Renal cortex interstitium (tissue), 11 donors: ENCODE measurements at regions not wholly inside any gene's neighbourhood (a gene's known extent, or its start where the extent isn't known, plus 50 kb on each side); places are given as distances from the start of the nearest gene placed in this dataset.
"Not testable (repeated sequence)": the region's sequence is repeated elsewhere in the genome, so short reads cannot be mapped to it uniquely, and the experiment has no call there.

Experiments used
- DNase-seq, 11 donors: peaks; one replicate each; pipeline ENCODE4 v3.0.0-alpha.2; 2013; ENCODE audit warnings: low read depth in 9 of 11, low spot score in 4 of 11; ENCODE audit errors: extremely low read depth in 1 of 11

DNA sequence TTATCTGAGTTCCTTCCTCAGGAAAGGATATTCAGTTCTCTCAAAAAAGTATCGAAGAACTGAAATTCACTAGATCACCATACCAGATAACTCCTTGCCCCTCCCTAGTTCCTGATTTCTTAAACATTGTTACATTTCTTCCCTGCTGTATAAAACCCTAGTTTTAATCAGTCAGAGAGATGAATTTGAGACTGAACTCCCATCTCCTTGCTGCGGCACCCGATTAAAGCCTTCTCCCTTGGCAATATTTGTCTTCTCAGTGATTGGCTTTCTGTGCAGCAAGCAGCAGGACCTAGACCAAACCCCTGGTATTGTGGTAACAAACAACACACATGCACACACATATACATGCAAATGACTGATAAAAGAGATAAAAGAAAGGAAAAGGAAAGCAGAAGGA is 1364.6 kb upstream of the GJE1 start:
- DNase-seq: no peak

DNA sequence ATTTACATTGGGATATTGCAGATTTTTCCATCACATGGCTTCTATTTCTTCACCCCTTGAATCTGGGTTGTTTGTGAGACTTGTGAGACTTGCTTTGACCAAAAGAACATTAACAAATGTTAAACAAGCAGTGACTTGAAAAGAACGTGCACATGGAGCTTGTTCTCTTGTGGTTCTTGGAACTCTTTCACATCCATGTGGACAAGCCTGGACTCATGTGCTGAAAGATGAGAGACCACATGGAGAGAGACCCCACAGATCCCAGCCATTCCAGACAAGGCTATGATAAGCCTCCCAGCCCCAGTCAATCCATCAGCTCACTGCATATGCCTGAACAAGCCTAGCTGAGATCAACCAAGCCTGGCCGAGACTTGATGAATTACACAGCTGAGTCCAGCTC is 1365.7 kb upstream of the GJE1 start:
- no peak for DNase-seq

DNA sequence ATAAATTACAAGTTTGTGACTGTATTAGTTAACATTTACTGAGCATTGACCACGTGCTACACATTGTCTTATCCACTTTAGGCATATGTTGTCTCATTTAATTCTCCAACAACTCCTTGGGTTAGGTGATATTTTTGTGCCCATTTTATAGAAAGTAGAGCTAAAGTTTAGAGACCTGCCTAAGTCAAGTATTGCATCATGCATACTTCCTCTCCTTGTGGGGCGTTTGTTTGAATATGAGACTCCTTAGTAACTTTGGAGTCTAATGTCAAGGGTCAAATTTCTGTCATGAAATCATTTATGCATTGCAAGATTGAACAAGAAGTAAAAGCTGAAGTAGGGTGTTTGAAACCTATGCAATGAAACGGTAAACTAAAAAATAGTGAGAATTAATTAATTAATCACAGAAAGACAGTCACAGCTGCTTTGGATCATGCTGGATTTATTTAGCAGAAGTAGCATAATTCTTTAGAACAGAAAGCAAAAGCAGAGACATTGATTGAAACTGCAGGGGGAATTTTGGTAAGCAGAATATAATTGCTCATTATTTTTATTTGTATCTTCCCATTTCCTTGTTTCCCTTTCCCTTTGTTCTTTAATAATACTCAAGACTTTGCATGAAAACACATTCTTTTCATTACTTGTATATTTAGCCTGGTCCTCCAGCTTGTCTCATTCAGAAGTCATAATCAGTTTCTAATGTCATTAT is 1374.4 kb upstream of the GJE1 start:
- DNase-seq: no peak

DNA sequence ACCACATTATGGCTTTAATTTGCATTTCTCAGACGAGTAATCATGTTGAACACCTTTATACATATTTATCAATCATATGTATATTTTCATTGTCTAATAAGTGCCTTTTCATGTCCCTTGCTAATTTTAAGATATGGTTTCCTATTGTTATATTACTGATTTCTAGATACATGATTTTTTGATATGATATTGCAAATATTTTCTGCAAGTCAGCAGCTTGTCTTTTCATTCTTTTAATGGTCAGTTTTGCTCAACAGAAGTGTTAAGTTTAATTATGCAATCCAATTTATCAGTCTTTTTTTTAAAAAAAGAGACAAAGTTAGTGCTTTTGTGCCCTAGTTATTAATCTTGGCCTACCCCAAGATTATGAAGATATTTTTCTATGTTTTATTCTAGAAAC is 1377.8 kb upstream of the CITED2 start:
- DNase-seq: no peak

DNA sequence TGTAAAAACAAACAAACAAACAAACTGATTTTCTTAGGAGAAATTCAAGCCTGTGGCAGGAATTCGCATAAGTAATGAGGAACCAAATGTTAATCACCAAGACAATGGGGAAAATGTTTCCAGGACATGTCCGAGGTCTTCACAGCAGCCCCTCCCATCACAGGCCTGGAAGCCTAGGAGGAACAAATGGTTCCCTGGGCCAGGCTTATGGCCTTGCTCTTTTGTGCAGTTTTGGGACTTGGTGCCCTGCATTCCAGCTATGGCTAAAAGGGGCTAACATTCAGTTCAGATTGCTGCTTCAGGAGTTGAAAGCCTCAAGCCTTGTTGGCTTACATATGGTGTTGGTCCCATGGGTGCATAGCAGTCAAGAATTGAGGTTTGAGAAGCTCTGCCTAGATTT is 1372.7 kb upstream of the CITED2 start:
- no peak for DNase-seq

DNA sequence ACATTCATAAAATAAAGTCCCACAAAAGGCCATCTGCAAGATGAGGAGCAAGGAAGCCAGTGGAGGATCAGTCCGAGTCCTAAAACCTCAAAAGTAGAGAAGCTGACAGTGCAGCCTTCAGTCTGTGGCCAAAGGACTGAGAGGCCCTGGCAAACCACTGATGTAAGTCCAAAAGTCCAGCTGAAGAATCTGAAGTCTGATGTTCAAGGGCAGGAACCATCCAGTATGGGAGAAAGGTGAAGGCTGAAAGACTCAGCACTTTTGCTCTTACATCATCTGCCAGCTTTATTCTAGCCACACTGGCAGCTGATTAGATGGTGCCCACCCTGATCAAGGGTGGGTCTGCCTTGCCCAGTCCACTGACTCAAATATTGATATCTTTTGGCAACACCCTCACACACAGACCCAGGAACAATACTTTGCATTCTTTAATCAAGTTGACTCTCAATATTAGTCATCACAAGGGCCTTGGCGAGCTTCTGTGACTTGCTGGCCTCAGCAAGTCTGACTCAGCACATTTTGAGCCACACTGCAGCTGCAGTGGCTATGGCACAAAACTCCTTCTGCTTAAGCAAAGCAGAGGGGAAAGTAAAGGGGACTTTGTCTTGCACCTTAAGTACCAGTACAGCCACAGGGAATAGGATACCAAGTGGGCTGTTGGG is 1370.3 kb upstream of the CITED2 start:
- DNase-seq: no peak

DNA sequence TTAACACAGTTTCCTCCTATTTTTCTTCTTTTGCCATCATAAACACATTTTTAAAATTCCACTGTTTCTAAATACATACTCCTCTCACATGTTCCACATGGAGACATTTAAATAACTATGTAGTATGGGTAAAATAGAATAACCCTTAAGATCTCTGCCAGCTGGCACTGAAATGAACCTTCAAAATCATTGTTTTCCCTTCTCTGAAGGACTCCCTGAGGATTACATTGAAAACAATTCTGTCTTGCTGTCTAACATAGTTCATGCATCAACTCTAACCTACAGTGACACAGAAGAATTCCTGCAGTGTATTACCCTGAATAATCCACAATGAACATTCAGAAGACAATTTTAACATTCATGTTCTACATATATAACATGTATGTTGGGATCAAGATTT is 1361.8 kb upstream of the CITED2 start:
- peak in 2 of 11 donors; percentile 5 to 25 for DNase-seq

DNA sequence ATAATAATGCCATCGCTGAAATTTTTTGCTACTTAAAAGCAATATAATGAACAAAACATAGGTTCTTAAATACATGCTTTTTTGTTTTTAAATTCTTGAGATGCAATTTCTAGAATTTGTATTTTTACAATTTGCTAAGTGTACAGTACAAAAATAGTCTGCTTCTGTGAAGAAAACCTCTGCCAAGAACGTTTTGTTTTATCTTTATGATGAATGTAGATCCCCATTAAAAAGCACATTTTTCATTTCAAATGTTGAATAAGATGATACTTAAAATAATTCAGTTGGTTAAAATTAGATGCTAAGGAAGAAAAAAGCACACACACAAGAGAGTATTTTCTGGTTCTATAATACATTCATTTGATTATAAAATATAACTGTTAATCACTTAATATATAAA is 1358.5 kb upstream of the CITED2 start:
- no peak for DNase-seq

DNA sequence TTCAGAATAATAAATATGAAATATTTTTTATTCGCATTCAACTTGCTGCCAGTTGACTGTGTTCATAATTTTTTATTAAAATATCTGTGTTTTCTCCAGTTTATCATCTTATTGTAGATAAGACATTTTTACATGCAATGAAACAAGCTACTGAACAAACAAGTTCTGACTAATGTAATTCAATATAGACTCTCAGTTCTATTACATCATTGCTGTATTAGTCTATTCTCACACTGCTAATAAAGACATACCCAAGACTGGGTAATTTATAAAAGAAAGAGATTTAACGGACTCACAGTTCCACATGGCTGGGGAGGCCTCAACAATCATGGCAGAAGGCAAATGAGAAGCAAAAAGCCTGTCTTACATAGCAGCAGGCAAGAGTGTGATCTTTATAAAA is 1357.7 kb upstream of the CITED2 start:
- no peak for DNase-seq

DNA sequence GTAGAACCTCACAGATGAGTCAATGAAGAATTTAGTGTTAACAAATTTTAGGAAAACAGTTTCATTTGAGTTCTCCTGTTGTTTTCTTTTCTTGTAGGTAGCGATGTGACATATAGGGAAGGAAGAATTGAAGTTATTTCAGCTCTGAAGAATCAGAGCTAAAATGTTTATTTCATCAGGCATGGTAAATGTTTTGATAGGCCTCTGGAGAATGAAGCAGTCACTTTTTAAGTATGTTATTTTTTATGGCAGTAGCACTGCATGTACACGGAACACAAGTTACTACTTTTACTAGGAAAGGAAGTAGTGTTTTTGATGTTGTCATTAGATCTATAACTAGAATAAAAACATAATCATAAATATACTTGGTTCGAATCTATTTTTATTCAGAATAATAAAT is 1357.3 kb upstream of the CITED2 start:
- no peak for DNase-seq

DNA sequence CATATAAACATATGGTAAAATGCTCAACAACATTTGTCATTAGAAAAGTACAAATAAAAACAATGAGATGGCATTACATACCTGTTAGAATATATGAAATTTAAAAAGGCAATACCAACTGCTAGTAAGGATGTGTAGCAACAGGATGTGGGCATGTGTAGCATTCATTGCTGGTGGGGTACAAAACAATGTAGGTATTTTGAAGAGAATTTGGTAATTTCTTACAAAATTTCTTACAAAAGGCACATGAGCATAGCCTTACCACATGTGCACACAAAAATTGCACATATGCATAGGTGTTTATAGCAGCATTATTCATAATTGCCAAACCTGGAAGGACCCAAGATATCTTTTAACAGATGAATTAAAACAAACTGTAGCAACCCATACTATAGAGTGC is 1355.1 kb upstream of the CITED2 start:
- no peak for DNase-seq

DNA sequence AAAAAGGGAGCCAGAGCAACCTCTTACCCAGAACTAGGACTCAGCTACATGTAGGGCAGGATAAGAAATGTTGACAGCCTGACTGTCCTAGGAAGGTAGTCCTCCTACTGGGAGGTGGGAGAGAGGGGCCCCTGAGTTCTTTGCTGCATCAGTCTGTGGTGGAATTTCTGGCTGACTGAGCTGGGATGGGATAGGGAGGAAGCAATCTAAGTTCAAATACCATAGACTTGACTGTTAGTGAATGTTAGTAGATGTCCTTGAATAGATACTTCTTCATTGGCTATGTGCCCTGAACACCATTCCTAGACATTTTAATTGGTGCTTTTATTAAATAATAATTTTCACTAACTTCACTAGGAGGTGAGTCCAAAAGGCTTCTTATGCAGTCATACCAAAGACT is 1343.6 kb upstream of the CITED2 start:
- no peak for DNase-seq

DNA sequence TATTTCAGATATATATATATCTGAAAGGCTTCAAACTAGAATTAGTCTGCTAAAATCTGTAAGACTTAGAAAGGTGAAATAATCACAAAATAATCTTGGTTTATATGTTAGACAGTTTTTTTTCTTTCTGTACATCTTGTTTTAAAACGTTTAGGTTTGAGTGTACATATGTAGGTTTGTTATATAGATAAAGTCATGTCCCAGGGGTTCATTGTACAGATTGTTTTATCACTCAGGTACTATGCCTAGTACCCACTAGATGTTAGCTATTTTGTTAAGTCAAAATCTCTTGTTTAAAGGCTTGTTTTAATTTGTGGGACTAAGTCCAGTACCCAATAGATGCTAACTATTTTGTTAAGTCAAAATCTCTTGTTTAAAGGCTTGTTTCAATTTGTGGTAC is 1339.0 kb upstream of the CITED2 start:
- no peak for DNase-seq

DNA sequence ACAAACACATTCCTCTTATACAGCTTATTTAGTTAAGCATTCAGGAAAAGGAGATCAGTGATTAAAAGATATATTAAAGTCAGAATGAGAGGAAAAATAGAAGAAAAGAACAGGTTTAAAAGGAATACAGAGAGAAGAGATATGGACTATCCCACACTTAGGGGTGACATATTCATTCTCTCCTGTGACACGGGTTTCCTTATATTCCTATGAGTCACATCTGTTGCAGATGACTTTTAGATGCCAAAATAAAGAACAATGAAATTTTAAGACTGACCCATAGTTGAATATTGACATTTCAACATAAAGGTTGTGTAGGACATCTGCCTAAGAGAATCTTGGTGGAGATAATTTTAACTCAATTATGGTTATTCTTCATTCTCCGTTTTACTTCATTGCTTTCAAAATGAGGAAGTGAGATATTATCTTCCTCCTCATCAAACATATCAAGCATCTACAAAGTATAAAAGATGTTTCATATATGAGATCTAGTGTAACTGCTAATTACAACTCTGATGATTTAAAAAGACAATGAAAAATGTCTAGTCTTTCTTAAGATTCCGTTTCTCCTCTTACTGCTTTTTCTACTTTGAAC is 1336.7 kb upstream of the CITED2 start:
- no peak for DNase-seq

DNA sequence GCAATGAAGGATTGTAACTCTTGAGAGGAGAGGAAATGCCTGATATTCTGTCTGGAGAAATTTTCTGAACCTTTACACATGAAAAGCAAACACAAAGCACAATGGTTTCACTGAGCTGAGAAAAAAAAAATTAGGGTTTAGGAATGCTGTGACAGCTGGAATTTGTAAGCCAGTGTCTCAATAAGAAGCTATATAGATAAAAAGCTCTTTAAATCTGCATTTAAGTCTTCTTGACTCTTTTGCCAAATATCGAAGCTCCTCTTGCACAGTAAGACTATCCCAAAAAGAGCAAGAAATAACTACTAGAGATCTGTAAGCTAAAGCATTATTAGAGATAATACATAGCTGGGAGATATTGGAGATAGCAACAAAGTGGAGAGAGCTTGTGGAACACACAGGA is 1334.0 kb upstream of the CITED2 start:
- no peak for DNase-seq

DNA sequence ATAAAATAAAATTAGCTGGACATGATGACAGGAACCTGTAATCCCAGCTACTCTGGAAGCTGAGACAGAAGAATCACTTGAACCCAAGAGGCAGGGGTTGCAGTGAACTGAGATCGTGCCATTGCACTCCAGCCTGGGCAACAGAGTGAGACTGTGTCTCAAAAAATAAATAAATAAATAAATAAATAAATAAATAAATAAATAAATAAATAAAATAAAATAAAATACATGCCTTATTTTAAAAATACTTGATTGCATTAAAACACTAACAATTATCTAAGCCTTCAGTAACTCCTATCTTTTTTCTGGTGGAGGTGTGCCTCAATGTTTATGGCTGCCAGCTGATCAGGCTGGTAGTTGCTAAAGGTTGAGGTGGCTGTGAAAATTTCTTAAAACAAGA is 1329.6 kb upstream of the CITED2 start:
- not testable (repeated sequence) for DNase-seq

DNA sequence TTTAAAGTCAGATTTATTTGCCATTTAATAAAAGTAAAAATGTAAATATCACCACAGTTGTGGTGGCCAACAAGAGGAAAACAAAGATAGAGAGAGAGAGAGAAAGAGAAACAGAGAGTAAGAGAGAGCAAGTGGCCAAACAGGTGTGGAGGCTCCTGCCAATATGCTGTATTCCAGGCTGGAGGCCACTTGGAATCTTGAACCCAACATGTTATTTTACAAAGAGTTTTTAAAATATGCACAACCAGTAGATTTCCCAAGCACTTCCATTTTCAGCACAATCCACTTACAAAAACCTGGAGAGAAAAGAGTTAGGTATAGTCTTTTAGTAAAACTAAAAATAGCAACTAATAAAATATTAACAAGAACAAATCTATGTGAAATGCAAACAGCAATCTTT is 1323.1 kb upstream of the CITED2 start:
- no peak for DNase-seq

DNA sequence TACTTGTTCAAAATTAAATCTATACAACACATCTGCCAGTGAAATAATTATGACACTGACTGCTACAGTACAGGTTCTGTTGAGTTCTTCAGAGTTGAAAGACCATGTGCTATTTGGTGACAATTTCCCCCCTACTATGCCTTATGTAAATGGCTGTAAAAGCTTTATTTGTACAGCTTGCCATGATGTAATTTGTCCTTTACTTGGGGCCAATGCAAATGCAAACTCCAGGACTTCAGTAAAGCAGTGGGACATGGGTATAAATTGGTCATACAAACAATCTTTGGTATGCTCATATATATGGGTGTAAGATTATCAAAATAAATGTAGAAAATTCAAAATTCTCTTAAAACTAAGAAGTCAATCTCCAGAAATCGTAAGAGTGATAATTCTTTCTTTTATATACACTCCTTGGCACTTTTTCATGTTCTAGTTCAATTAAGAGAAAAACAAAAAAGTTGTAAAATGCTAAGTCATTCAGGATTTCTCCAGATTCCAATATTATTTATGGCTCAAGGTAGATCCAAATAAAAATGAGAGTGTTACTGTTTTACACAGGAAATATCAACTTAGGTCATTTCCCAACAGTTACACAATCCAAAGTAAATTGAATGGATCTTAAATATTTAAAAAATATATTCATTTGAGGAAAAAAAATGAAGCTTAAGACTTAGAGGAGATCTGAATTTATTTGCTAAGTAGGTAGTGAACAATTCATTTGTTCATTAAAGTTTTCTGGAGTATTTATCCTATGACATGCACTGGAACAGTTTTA is 1310.5 kb upstream of the CITED2 start:
- no peak for DNase-seq

DNA sequence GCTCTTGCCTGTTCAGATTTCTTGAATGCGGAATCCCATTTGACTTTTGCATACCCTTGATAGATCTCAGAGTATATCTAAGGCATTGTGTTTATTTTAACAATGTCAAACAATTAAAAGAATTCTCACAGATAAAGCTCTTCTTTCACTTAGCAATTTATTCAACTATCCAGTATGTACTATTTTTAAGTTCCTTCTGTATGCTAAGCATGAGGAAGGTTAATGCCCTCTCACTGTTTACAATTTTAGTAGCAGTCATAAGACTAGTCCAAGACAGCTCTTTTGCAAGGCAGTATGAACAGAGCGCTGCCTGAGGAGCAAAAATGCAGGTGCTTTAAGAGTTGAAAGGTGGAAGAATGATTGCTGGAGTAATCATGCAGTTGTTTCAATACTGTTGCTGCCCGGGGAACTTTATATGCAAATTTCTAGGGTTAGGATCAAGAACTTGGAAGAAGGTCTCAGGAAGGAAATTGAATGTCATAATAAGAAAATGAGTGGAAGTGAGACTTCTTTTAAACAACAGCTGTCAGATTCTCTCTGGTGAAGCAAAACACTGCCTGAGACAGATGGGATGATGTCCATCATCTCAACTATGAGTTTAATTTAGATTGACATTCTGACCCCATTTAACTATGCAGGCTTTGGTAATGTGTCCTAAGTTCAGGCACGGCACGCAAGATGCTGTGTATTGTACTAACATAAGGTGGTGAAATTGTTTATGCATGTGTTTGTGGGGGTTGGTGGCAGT is 1303.5 kb upstream of the CITED2 start:
- no peak for DNase-seq
